Endothelial cell (in vitro differentiated cells): ENCODE measurements at regions not wholly inside any gene's neighbourhood (a gene's known extent, or its start where the extent isn't known, plus 50 kb on each side); places are given as distances from the start of the nearest gene placed in this dataset.

Experiments used
- DNase-seq: peaks from one replicate; pipeline ENCODE4 v3.0.0; 2021; ENCODE audit warnings: low spot score
- H3K27ac Mint-ChIP-seq: one replicate; pipeline ENCODE4 v1.8.0; 2021; ENCODE audit warnings: mixed read lengths, inconsistent platforms; ENCODE audit not compliant: unreplicated experiment
- H3K27me3 Mint-ChIP-seq: one replicate; pipeline ENCODE4 v1.8.0; 2021; ENCODE audit warnings: mild to moderate bottlenecking, moderate library complexity, mixed read lengths, inconsistent platforms; ENCODE audit not compliant: unreplicated experiment
- H3K36me3 Mint-ChIP-seq: one replicate; pipeline ENCODE4 v1.8.0; 2021; ENCODE audit warnings: mild to moderate bottlenecking, low read depth, mixed read lengths, inconsistent platforms; ENCODE audit not compliant: unreplicated experiment
- H3K4me1 Mint-ChIP-seq: one replicate; pipeline ENCODE4 v1.8.0; 2021; ENCODE audit warnings: mild to moderate bottlenecking, mixed read lengths, inconsistent platforms; ENCODE audit not compliant: unreplicated experiment
- H3K4me3 Mint-ChIP-seq: one replicate; pipeline ENCODE4 v1.8.0; 2021; ENCODE audit warnings: mild to moderate bottlenecking, mixed read lengths, inconsistent platforms; ENCODE audit not compliant: unreplicated experiment
- H3K9me3 Mint-ChIP-seq: one replicate; pipeline ENCODE4 v1.8.0; 2021; ENCODE audit warnings: mixed read lengths, inconsistent platforms; ENCODE audit not compliant: unreplicated experiment
- TF ChIP-seq, protein P1 (sequence below): fragments of 200-600 bp; sonication (generic); IDR thresholded peaks from one replicate; pipeline ENCODE4 v1.5.0; 2021; ENCODE audit warnings: antibody characterized with exemption; ENCODE audit not compliant: unreplicated experiment

GRCh38 chr5:163619951-163620350, 114.5 kb downstream of the MAT2B start:
- H3K4me3 Mint-ChIP-seq = no peak overlapping the region
- H3K27ac Mint-ChIP-seq = no peak overlapping the region
- no peaks in the 10 kb centered on the region for H3K9me3 Mint-ChIP-seq
- no peaks in the 10 kb centered on the region for H3K36me3 Mint-ChIP-seq
- H3K4me1 Mint-ChIP-seq = no peaks in the 10 kb centered on the region
- H3K27me3 Mint-ChIP-seq = peaks cover 1% of the 10 kb centered on the region
- TF ChIP-seq, protein P1, sequence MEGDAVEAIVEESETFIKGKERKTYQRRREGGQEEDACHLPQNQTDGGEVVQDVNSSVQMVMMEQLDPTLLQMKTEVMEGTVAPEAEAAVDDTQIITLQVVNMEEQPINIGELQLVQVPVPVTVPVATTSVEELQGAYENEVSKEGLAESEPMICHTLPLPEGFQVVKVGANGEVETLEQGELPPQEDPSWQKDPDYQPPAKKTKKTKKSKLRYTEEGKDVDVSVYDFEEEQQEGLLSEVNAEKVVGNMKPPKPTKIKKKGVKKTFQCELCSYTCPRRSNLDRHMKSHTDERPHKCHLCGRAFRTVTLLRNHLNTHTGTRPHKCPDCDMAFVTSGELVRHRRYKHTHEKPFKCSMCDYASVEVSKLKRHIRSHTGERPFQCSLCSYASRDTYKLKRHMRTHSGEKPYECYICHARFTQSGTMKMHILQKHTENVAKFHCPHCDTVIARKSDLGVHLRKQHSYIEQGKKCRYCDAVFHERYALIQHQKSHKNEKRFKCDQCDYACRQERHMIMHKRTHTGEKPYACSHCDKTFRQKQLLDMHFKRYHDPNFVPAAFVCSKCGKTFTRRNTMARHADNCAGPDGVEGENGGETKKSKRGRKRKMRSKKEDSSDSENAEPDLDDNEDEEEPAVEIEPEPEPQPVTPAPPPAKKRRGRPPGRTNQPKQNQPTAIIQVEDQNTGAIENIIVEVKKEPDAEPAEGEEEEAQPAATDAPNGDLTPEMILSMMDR = no peak
- DNase-seq = no peak

DNA sequence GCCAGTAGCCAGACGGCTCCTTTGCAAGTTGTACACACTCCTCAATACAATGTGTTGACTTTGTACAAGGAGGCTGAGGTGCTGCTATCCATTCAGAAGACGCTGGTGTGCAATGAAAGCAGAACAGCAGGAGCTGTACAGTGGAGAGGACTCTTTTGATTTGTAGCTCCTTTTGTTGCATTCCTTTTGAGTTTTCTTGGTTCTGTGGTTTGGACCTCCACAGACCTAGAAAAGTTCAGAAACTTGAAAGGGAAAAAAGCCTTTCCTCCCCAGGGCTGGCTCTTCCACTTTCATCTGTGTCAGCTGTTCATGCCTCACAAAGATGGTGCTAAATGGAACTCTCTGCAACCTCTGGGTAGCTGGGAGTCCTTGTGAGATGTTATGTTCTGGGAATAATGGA, 117.4 kb downstream of the MAT2B start:
- Mint-ChIP-seq H3K27ac (no peak overlapping the region), H3K4me1 (no peaks in the 10 kb centered on the region), H3K4me3 (no peak overlapping the region), H3K36me3 (no peaks in the 10 kb centered on the region), H3K27me3 (peaks cover 1% of the 10 kb centered on the region), H3K9me3 (no peaks in the 10 kb centered on the region)
- no peak for DNase-seq
- TF ChIP-seq, protein P1 = no peak

GRCh38 chr5:163623524-163623923, 118.1 kb downstream of the MAT2B start:
- Mint-ChIP-seq H3K4me3 (no peak overlapping the region), H3K27ac (no peak overlapping the region), H3K9me3 (no peaks in the 10 kb centered on the region), H3K36me3 (no peaks in the 10 kb centered on the region), H3K27me3 (no peaks in the 10 kb centered on the region), H3K4me1 (no peaks in the 10 kb centered on the region)
- TF ChIP-seq, protein P1 = no peak
- DNase-seq = no peak

GRCh38 chr5:163623986-163624385, 118.6 kb downstream of the MAT2B start:
- no peaks in the 10 kb centered on the region for H3K4me1 Mint-ChIP-seq
- H3K4me3 Mint-ChIP-seq = no peak overlapping the region
- H3K9me3 Mint-ChIP-seq = no peaks in the 10 kb centered on the region
- H3K36me3 Mint-ChIP-seq = no peaks in the 10 kb centered on the region
- DNase-seq = no peak
- H3K27me3 Mint-ChIP-seq = no peaks in the 10 kb centered on the region
- TF ChIP-seq, protein P1 = no peak
- H3K27ac Mint-ChIP-seq = no peak overlapping the region

DNA sequence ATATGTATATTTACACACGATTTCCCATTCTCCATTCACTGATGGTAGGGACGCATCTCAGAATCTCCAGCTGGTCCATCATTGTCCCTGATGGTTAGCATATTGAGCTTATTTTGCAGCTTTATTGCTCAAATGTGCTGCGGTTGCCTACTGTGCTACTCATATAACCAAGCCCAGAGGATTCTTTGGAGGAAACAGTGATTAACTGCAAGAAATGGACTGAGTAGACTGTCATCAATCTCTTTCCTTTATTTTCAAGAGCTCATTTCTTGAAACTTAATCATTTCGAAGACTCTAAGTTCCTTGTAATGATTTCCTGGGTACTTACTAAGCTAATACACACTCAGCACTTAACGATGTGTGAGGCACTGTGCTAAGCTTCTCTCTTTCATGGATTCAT, 119.0 kb downstream of the MAT2B start:
- Mint-ChIP-seq H3K36me3 (no peaks in the 10 kb centered on the region), H3K4me3 (no peak overlapping the region), H3K27me3 (no peaks in the 10 kb centered on the region), H3K4me1 (no peaks in the 10 kb centered on the region), H3K9me3 (no peaks in the 10 kb centered on the region), H3K27ac (no peak overlapping the region)
- TF ChIP-seq, protein P1 = no peak
- no peak for DNase-seq
